ENCODE measurements at regions not wholly inside any gene's neighbourhood (a gene's known extent, or its start where the extent isn't known, plus 50 kb on each side); places are given as distances from the start of the nearest gene placed in this dataset.

- no peak for TF ChIP-seq CTCF (IDR thresholded peaks at IDR 0.05)
- TF ChIP-seq POLR2A (IDR thresholded peaks at IDR 0.05), result no peak
Measured at GRCh38 chr18:69175681-69176080, 225.0 kb upstream of the DOK6 start.

Measured in upper lobe of left lung (tissue), 4 donors.